HG03064 (cell line): ENCODE measurements at regions not wholly inside any gene's neighbourhood (a gene's known extent, or its start where the extent isn't known, plus 50 kb on each side); places are given as distances from the start of the nearest gene placed in this dataset.
A peak's percentile ranks its signal among the peaks of the same experiment; 100 is the strongest.
"Not testable (repeated sequence)": the region's sequence is repeated elsewhere in the genome, so short reads cannot be mapped to it uniquely, and the experiment has no call there.

Experiments used
- ATAC-seq: cut with Tn5 transposase; IDR thresholded peaks from one replicate; pipeline ENCODE4 v1.9.1; 2021; ENCODE audit warnings: low read depth; ENCODE audit not compliant: unreplicated experiment

- no peak for ATAC-seq
Measured at GRCh38 chr2:147342329-147342728, 502.5 kb upstream of the ACVR2A start.

DNA sequence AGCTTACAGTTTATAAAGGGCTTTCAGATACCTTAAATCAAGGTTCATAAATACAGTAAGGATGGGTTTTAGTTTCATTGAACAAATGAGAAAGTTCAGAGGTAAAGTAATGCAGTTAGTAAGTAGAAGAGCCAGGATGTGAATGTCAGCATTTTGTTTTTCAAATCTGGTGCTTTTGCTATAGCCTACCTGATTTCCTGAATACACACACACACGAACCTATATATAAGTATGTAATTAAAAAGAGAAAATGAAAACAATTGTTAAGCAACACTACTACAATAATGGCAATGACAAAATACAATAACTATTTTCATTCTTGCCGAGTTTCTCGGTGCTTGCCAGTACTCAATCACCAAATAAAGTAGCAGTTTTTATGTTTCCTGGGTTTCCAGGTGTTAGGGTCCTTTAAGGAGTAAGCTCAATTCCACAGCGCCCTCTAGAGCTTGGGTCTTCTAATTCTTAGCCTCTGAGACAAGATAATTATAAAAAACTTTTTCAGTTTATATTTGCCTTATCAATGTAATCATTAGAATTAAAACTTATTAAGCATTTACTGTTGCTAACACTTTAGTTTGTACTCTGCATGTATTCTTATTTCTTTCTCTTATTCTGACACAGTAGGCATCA lies 512.9 kb upstream of the ACVR2A start:
- ATAC-seq: peak; percentile 58

DNA sequence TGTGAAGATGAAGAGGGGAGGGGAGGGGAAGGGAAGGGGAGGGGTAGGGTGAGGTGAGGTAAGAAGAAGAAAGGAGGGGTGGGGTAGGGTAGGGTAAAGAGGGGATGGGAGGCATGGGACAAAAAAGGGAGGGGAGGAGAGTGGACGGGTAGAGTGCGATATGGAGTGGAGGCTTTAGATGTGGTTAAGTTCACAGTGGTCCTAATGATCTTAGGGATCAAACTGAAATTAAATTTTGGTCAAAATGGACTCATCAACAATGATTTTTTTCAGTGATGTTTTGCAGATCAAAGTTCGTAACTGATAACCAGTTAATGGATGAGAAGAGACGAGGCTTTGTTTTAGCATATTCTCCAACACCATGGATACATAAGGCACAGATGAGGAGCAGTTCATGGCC lies 513.9 kb upstream of the ACVR2A start:
- no peak for ATAC-seq

GRCh38 chr2:147327613-147328012 lies 517.2 kb upstream of the ACVR2A start:
- no peak for ATAC-seq

- no peak for ATAC-seq
Measured at GRCh38 chr2:147325990-147326389, 518.8 kb upstream of the ACVR2A start.

DNA sequence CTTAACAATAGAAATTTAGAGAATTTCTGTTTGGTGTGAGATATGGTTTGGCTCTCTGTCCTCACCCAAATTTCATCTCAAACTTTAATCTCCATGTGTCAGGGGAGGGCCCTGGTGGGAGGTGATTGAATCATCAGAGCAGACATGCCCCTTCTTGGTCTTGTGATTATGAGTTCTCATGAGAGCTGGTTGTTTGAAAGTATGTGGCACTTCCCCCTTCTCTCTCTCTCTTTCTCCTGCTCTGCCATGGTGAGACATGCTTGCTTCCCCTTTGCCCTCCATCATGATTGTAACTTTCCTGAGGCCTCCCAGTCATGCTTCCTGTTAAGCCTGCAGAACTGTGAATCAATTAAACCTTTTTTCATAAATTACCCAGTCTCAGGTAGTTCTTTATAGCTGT lies 524.7 kb upstream of the ACVR2A start:
- ATAC-seq: no peak

DNA sequence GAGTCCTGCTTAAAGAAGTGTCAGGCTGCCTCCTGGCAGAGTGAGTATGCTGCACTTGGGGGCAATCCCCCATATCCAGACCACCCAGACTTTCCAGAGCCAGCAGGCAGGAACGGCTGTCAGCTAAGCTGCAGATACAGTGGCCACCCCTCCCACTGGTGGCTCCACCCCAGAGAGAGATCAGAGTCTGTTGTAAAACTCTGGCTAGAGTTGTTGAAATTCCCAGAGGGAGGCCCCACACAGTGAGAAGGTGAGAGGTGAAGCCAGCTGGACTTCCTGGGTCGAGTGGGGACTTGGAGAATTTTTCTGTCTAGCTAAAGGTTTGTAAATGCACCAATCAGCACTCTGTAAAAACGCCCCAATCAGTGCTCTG lies 533.8 kb upstream of the ACVR2A start:
- ATAC-seq: no peak

GRCh38 chr2:147310335-147311057 lies 534.3 kb upstream of the ACVR2A start:
- ATAC-seq: no peak

- ATAC-seq: peak; percentile 98
Measured at GRCh38 chr2:147297820-147298219, 547.0 kb upstream of the ACVR2A start.

DNA sequence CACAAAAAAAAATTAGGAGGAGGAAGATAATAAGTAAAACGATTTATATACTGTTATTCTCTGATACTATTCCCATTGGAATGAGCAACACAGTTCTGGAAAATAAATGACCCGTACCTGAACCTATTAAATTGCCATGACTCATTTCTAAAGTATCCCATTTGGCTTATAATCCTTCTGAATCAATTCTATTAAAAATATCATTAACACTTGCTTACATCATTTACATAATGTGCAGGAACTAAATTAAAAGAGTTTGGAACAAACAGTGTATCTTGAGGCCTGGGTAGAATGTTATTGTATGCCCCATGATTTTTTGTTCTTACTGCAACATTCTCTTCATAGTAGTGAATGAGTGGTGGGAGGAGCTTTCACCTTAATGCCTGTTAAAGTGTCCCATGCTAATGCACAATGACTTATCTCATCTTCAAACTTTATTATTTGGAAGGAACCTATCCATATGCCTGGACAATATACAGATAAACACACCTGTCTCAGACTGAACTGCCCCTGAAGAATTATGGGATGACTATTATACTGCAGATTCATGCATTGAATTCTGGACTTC lies 549.9 kb upstream of the ACVR2A start:
- no peak for ATAC-seq

DNA sequence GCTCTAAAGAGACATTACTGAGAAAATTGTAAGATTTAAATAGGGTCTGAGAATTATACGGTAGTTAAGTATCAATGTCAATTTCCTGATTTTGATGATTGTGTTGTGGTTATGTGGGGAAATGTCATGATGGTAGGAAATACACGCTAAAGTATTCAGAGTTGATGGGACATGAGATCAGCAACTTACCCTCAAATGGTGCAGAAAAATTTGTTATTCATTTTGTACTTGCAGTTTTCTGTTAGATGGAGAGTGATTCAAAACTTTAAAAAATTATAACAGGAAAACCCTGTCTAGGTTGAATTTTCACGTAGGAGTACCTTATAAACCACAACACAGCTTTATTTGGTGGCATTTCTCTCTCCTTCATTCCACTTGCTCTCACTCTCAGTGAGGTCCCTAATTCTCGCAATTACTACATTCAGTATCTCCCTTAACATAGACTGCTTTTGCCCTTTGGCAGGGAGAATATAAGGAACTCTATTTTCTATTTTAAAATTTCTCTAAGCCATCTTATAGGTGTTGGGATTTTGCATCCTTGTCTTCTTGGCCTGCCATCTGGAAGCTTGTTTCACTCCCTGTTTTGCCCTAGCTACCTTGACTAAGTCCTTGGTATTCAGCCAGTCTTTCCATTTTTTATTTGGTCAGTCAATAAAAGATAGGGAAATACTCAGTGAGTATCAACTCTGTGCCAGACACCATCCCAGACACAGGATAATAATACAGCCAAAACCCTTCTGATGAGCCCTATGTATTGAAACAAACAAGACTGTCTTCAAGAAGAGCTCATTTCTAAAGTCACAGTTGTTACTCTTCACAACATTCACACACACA lies 550.6 kb upstream of the ACVR2A start:
- no peak for ATAC-seq

GRCh38 chr2:147288131-147288530 lies 556.7 kb upstream of the ACVR2A start:
- no peak for ATAC-seq

DNA sequence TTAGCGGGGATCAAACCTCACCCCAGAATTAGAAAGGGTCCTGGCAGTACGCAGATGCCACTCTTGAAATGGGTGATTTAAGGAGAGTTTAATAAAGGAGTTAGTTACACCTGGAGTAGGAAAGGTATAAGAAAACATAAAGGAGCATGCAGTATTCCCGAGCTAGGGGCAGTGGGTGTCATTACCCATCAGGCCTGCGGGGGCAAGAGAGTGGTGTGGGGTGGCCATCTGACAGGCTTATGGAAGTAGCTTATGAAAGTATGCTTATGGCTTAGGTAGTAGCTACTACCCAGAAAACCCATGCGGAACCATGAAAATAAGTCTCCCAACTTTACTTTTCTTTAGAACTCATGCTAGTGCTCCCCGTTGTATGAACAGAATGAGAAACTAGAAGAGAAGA lies 568.9 kb upstream of the ACVR2A start:
- ATAC-seq: no peak

GRCh38 chr2:147273628-147274027 lies 571.2 kb upstream of the ACVR2A start:
- ATAC-seq: no peak

- ATAC-seq: no peak
Measured at GRCh38 chr2:147273106-147273505, 571.7 kb upstream of the ACVR2A start.

- ATAC-seq: not testable (repeated sequence)
Measured at GRCh38 chr2:147269581-147269980, 575.2 kb upstream of the ACVR2A start.

DNA sequence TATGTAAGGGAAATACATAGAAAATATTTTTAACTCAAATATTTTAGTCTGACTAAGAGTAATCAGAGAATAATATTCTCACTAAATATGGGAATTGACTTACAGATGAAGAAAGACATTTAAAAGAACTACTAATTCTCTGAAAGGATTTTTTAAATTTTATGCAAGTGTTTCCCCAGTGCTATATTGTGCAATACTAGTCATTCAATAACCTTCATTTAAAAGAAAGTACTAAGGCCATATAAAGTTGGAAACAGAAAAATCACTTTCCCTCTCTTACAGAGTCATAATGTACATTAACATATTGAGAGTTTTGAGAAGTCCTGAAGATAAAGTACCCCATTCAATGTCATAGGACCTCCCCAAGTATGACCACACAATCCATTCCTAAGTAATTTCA lies 584.6 kb upstream of the ACVR2A start:
- no peak for ATAC-seq

DNA sequence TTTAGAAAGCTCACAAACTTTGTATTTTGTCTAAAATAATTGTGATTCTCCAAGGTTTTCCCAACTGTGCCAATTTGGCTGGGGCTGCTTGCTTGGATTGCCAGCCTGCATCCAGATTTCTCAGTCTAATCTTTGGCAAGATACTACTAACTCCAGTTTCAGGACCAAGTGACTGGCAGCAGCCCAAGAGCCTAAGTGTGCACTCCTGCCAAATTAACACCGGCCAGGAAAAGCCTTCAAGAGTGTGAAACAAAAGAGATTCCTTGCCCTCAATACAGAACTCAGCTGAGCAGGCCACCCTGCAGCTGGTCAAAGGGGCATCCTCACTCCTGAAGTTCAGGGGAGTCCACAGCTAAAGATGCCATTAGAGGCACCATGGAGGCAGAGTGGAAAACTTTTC lies 589.0 kb upstream of the ACVR2A start:
- no peak for ATAC-seq

- ATAC-seq: peak; percentile 66
Measured at GRCh38 chr2:147250652-147251356, 594.0 kb upstream of the ACVR2A start.

- no peak for ATAC-seq
Measured at GRCh38 chr2:147247749-147248148, 597.1 kb upstream of the ACVR2A start.

- ATAC-seq: no peak
Measured at GRCh38 chr2:147242445-147242844, 602.4 kb upstream of the ACVR2A start.
